Psoas muscle (tissue), 7 donors: ENCODE measurements at regions not wholly inside any gene's neighbourhood (a gene's known extent, or its start where the extent isn't known, plus 50 kb on each side); places are given as distances from the start of the nearest gene placed in this dataset.

Source experiments
- ATAC-seq, 4 donors: fragments of 200-7000 bp; cut with Tn5 transposase; one replicate each; pipeline ENCODE4 v1.9.1; 2020; ENCODE audit warnings: moderate library complexity in 3 of 4, mild to moderate bottlenecking in 2 of 4
- DNase-seq, 2 donors: peaks; one replicate each; pipeline ENCODE4 v3.0.0-alpha.2; 2020
- H3K27ac ChIP-seq: fragments of 200-600 bp; one replicate; pipeline ENCODE4 v1.8.0; 2022
- H3K27me3 ChIP-seq, 3 donors: fragments of 200-600 bp in 1 of 3; one replicate each; pipeline versions ENCODE4 v1.6.1 to v1.8.0; 2013 to 2022; ENCODE audit warnings: low read length in 2 of 3, mild to moderate bottlenecking in 2 of 3, moderate library complexity in 1 of 3; ENCODE audit not compliant: insufficient read depth in 3 of 3
- H3K36me3 ChIP-seq, 2 donors: fragments of 200-600 bp in 1 of 2; one replicate each; pipeline versions ENCODE4 v1.6.1 to v1.8.0; 2013 to 2022; ENCODE audit warnings: low read depth in 1 of 2, mild to moderate bottlenecking in 1 of 2, moderate library complexity in 1 of 2; ENCODE audit not compliant: insufficient read depth in 1 of 2
- H3K4me1 ChIP-seq: fragments of 200-600 bp; one replicate; pipeline ENCODE4 v1.8.0; 2022
- H3K4me3 ChIP-seq: fragments of 200-600 bp; one replicate; pipeline ENCODE4 v1.8.0; 2022; ENCODE audit warnings: mild to moderate bottlenecking
- H3K9me3 ChIP-seq: fragments of 200-600 bp; one replicate; pipeline ENCODE4 v1.8.0; 2022
- WGBS, 3 donors: extraction: QIAGEN DNeasy Blood & Tissue Kit; methylation state at CpG; one replicate each; pipeline versions ENCODE4 v1.1.6 to v1.1.7; 2013; 5-methylcytosine and 5-hydroxymethylcytosine counted together
- intact Hi-C, 2 donors: fragments of 100-400 bp; cut with DNase I; formaldehyde crosslinking; loops; one replicate each; pipeline versions ENCODE4 v1.11.0 to v1.14.2; 2022
- TF ChIP-seq, protein P1 (sequence below): fragments of 200-600 bp; IDR thresholded peaks from one replicate; pipeline ENCODE4 v1.8.0; 2022; ENCODE audit warnings: antibody characterized with exemption
- donor health status: healthy with polysubstance abuse.
- donor health status: DM: no; HTN: no; CAD: no; lungs with moderate emphysema.
- donor health status: Bipolar disorder and iron deficiency.
- donor health status: healthy.
- donor health status: DM: yes; HTN: yes; CAD: no.
- donor health status: DM: no; HTN: no; CAD: no.
- donor health status: DM: yes; HTN: yes; CAD: no.

DNA sequence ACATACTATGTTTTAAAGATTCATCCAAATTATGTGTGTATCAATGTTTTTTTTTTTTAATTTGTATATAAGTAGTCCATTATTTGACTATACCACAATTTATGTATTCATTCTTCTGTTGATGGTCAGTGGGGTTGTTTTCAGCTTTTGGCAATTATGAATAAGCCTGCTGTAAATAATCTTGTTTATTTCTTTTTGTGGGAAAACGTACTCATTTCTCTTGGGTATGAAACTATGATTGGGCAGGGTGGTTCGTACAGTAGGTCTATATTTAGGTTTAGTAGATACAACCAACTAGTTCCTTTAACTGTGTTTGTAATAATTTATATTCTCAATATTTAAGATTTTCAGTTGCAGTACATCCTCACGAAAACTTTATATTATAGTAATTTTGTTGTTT is 329.2 kb downstream of the LPIN1 start:
- DNase-seq, result no peak
- Histone ChIP-seq H3K27me3 (no peaks in the 10 kb centered on the region), H3K4me3 (no peak overlapping the region), H3K27ac (no peak overlapping the region), H3K9me3 (no peaks in the 10 kb centered on the region), H3K36me3 (no peaks in the 10 kb centered on the region), H3K4me1 (no peaks in the 10 kb centered on the region)
- TF ChIP-seq, protein P1, sequence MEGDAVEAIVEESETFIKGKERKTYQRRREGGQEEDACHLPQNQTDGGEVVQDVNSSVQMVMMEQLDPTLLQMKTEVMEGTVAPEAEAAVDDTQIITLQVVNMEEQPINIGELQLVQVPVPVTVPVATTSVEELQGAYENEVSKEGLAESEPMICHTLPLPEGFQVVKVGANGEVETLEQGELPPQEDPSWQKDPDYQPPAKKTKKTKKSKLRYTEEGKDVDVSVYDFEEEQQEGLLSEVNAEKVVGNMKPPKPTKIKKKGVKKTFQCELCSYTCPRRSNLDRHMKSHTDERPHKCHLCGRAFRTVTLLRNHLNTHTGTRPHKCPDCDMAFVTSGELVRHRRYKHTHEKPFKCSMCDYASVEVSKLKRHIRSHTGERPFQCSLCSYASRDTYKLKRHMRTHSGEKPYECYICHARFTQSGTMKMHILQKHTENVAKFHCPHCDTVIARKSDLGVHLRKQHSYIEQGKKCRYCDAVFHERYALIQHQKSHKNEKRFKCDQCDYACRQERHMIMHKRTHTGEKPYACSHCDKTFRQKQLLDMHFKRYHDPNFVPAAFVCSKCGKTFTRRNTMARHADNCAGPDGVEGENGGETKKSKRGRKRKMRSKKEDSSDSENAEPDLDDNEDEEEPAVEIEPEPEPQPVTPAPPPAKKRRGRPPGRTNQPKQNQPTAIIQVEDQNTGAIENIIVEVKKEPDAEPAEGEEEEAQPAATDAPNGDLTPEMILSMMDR, result no peak
- intact Hi-C loops, result no loop called here
- ATAC-seq, result no peak
- 89 to 92% (median 91%) methylated on average over 3 of the region's 3 CpGs for WGBS, 3 donors

DNA sequence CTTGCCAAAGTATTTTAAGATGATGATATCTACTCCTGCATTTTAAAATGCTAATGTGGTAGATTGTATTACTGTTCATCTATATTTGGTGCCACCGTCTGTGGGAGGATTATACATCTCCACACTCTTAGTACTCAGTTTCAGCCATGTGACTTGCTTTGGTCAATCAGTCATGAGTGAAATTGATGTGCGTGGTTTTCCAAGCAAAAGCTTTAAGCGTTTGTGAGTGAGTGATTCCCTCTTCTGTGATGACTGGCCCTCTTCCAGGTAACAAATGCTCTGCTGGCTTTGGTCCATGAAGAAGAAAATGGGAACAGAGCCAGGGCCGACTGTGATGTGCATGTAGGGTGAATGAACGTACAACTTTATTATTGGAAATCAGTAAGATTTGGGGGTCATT is 330.4 kb downstream of the LPIN1 start:
- Histone ChIP-seq H3K4me3 (no peak overlapping the region), H3K27ac (no peak overlapping the region), H3K9me3 (no peaks in the 10 kb centered on the region), H3K36me3 (no peaks in the 10 kb centered on the region), H3K27me3 (no peaks in the 10 kb centered on the region), H3K4me1 (no peaks in the 10 kb centered on the region)
- no peak for DNase-seq
- 12 to 15% (median 13%) methylated on average over 5 of the region's 5 CpGs for WGBS, 3 donors
- intact Hi-C loops, result no loop called here
- ATAC-seq, result no peak
- TF ChIP-seq, protein P1, result no peak

DNA sequence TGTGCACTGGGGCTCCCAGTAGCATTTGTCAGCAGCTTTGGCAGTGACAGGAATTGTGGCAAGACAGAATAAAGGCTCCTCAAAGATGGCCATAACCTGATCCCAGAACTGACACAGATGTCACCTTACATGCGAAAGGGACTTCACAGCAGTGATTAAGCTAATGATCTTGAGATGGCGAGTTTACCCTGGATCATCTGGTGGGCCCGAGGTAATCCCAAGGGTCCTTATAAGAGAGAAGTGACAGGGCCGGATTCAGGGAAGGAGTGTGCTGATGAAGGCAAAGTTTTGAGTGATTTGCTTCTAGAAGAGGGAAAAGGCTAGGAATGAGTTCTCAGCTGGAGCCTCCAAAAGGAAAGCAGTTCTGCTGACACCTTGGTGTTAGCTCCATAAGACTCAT is 333.9 kb downstream of the LPIN1 start:
- Histone ChIP-seq H3K36me3 (no peaks in the 10 kb centered on the region), H3K9me3 (no peaks in the 10 kb centered on the region), H3K4me1 (no peaks in the 10 kb centered on the region), H3K4me3 (no peak overlapping the region), H3K27me3 (no peaks in the 10 kb centered on the region), H3K27ac (no peak overlapping the region)
- intact Hi-C loops, result no loop called here
- DNase-seq (no peak), ATAC-seq (no peak)
- WGBS, 3 donors, result 86 to 93% (median 87%) methylated on average over 4 of the region's 4 CpGs
- TF ChIP-seq, protein P1, result no peak

DNA sequence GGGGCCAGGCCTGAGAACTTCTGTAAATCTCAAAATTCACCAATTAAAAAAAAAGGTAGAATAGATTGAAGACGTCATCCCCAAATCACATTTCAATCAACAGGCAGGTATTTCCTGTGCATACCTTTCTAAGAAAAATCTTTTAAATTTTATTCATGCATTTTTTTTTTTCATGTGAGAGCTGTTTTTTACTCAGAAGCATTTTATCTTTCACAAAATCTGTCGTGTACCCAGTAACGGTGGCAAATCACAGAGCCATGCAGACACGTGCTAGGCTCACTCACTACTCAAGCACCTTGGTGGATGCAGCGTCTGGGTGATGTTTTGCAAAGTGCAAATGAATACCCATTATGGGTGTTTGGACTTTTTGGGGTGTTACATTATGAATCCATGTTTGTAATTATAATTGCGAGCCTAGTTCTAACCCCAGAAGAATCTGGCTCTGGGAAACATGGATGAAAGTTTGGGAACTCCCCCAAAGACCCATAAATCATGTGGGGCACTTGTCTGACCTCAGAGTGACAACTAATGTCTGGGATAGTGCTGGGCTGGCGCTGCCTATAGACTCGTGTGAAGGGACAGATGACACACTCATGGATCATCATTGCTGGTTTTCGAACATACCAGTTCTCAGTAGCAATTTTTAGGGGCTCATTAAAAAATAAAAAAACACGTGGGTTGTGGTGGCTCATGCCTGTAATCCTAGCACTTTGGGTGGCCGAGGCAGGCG is 335.2 kb downstream of the LPIN1 start:
- Histone ChIP-seq H3K36me3 (no peaks in the 10 kb centered on the region), H3K9me3 (no peaks in the 10 kb centered on the region), H3K4me3 (no peak overlapping the region), H3K27me3 (no peaks in the 10 kb centered on the region), H3K4me1 (no peaks in the 10 kb centered on the region), H3K27ac (no peak overlapping the region)
- DNase-seq, result no peak
- ATAC-seq, result no peak
- TF ChIP-seq, protein P1, result no peak
- intact Hi-C loops, result no loop called here
- WGBS, 3 donors, result 75 to 81% (median 76%) methylated on average over 12 of the region's 12 CpGs

DNA sequence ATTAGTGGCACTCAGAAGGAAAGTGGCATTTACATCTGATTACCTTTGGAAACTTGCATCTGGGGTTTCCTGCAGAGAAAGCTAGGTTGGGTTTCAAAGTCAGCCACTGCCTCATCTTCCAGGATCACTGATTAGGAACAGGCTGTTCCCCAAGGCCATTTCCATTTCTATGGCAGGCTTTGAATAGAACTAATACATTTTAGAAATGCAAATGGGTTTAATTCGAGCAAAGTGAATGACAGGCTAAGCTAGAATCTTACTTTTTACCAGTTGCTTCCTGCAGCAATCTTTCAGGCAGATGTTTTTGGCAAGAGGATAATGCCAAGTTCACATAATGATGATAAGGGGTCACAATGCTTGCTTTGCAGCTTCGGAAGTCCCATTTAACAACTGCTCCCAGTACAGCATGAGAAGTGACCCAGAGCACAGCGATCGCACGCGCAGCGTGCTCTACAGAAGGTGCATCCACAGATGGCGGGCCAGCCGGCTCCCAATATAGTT is 336.7 kb downstream of the LPIN1 start:
- Histone ChIP-seq H3K27me3 (no peaks in the 10 kb centered on the region), H3K27ac (no peak overlapping the region), H3K4me3 (no peak overlapping the region), H3K36me3 (no peaks in the 10 kb centered on the region), H3K9me3 (no peaks in the 10 kb centered on the region), H3K4me1 (no peaks in the 10 kb centered on the region)
- ATAC-seq (no peak), DNase-seq (no peak)
- intact Hi-C loops, result no loop called here
- TF ChIP-seq, protein P1, result no peak
- WGBS, 3 donors, result 63 to 71% (median 71%) methylated on average over 9 of the region's 9 CpGs
